HG02938 (cell line): ENCODE measurements at regions not wholly inside any gene's neighbourhood (a gene's known extent, or its start where the extent isn't known, plus 50 kb on each side); places are given as distances from the start of the nearest gene placed in this dataset.
"Not testable (repeated sequence)": the region's sequence is repeated elsewhere in the genome, so short reads cannot be mapped to it uniquely, and the experiment has no call there.

ENCODE experiments used
- ATAC-seq: cut with Tn5 transposase; IDR thresholded peaks from one replicate; pipeline ENCODE4 v1.9.1; 2021; ENCODE audit warnings: mild to moderate bottlenecking, moderate library complexity; ENCODE audit not compliant: unreplicated experiment

- no peak for ATAC-seq
These were observed 83.7 kb upstream of the CTDP1 start for GRCh38 chr18:79595876-79596374.

GRCh38 chr18:79596446-79597175, 83.0 kb upstream of the CTDP1 start:
- ATAC-seq = no peak

GRCh38 chr18:79597176-79597830, 82.3 kb upstream of the CTDP1 start:
- ATAC-seq = no peak

- ATAC-seq = no peak
These were observed 81.6 kb upstream of the CTDP1 start for GRCh38 chr18:79597831-79598632.

- ATAC-seq = no peak
These were observed 80.9 kb upstream of the CTDP1 start for GRCh38 chr18:79598633-79599175.

- no peak for ATAC-seq
These were observed 80.1 kb upstream of the CTDP1 start for GRCh38 chr18:79599441-79599931.

DNA sequence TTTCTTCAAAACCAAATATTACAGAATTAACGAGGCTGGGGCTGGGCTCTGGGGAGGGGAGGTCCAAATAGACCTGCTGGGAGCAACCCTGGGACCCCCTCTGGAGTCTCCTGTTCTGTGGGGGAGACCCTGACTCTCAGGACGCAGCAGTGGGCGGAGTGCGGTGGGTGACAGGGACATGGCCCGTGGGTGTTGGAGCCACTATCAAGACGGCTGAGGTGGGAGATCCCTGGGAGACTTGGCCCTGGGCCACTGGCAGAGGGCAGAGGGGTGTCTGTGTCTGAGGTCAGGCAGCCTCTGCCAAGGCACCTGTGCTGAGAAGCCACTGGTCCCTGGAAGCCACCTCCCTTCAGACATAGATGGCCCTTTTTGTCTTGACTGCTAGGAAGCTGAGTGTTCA, 79.5 kb upstream of the CTDP1 start:
- ATAC-seq = no peak

DNA sequence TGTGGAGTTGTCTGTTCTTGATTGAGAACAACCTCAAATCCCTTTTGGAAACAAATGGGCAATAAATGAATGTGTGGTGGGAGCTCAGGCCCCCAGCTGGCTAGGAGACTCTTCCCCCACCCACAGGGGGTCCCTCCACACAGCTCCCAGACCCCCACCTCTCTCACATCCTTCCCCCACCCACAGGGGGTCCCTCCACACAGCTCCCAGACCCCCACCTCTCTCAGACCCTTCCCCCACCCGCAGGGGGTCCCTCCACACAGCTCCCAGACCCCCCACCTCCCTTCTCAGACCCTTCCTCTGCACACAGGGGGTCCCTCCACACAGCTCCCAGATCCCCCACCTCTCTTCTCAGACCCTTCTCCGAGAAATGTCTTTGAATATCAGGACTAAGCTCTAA, 79.0 kb upstream of the CTDP1 start:
- ATAC-seq = no peak

DNA sequence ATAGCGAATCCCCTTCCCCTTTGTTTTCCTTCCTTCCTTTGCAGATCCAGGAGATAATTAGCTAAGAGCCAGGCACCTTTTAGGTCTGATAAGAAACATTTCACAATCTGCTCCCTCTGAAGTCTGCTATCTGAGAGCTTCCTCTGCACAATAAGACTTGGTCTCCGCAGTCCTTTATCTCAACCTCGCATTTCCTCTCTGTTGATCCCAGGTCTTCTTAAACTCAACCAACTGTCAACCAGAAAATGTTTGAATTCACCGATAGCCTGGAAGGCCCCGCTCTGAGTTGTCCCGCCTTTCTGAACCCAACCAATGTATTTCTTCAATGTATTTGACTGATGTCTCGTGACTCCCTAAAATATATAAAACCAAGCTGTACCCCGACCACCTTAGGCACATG, 78.4 kb upstream of the CTDP1 start:
- ATAC-seq = no peak

- no peak for ATAC-seq
These were observed 76.0 kb upstream of the CTDP1 start for GRCh38 chr18:79603321-79604204.

DNA sequence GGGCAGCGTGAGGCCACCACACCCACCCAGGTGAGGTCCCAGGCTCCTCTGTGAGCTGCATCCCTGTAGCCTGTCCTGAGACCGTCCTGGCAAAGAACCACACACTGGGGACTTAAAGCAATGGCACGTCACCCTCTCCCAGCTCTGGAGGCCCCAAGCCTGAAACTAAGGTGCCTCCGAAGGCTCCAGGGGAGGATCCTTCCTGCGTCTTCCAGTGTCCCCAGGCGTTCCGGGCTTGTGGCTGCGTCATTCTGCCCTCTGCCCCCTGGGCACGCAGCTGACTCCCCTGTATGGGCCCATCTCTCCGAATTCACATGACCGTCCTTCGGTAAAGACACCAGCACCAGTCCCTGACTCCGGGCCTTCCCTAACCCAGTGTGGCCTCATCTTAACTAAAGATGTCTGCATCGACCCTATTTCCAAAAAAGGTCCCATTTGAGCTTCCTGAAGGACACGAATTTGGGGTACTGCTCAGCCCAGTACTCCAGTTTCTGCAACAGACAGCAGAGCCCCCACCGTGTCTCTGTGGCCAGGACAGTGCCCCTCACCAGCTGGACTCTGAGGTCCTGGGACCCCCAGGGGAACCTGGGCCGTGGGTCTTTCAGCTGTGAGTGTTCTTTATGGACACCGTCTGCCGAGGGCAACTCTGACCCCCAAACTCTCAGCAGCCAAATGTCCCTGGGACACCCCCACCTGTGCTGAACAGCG, 75.2 kb upstream of the CTDP1 start:
- no peak for ATAC-seq

GRCh38 chr18:79604913-79605880, 74.4 kb upstream of the CTDP1 start:
- ATAC-seq = no peak

GRCh38 chr18:79606071-79606470, 73.5 kb upstream of the CTDP1 start:
- ATAC-seq = not testable (repeated sequence)

- no peak for ATAC-seq
These were observed 72.8 kb upstream of the CTDP1 start for GRCh38 chr18:79606621-79607331.

- ATAC-seq = no peak
These were observed 72.1 kb upstream of the CTDP1 start for GRCh38 chr18:79607361-79607952.

DNA sequence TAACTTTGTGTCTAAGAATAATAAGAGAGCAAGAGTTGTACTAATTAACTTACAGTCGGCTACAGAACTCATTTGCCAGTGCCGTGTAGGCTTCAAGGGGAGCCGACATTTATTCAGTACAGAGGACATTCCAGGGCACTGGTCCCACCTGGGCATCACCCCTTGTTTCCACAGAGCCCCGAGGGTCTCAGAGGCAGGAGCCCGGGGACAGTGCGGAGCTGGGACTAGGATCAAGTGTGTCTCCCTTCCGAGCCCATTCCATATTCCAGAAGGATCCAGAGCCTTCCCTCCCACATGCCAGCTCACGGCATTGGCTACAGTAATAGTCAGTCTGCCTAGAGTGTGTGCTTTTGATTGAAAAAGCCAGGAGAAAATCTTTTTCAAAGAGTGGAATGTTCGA, 71.5 kb upstream of the CTDP1 start:
- no peak for ATAC-seq

DNA sequence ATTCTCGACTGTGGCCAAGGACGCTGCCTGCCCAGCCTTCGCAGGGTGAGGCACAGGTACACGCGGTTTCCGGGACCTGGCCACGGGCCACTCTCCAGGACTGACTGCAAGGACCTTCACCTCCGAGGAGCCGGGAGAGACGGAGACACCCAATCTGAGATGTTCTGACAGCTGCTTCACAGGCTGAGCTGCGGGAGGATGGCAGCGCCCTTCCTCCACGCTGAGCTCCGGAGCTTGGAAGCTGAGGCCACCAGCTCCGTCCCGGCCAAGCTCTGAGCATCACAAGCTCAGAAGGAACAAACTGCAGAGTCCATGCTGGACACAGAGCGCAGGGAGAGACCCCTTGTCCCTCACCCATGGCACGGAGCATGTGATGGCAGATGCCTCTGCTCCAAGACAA, 71.1 kb upstream of the CTDP1 start:
- ATAC-seq = no peak
